Keratinocyte (primary cell): ENCODE measurements at regions not wholly inside any gene's neighbourhood (a gene's known extent, or its start where the extent isn't known, plus 50 kb on each side); places are given as distances from the start of the nearest gene placed in this dataset.

Experiments used
- DNase-seq: peaks from one replicate; pipeline ENCODE4 v3.0.0-alpha.2; 2011; ENCODE audit warnings: low read depth, missing footprints, low spot score
- FAIRE-seq: peaks from 2 replicates; lab custom pipeline; 2011; peaks lifted over from hg19 to GRCh38; lab: Jason Lieb, UNC
- H2AFZ ChIP-seq: 2 replicates; pipeline ENCODE4 v1.6.0; 2012; ENCODE audit warnings: low read length, control low read depth, inconsistent platforms; ENCODE audit not compliant: control insufficient read depth
- H3K27ac ChIP-seq: 2 replicates; pipeline ENCODE4 v1.5.1; 2011; ENCODE audit warnings: low read length; ENCODE audit not compliant: control insufficient read depth, insufficient read depth
- H3K27me3 ChIP-seq: 3 replicates; pipeline ENCODE4 v1.6.0; 2011; ENCODE audit warnings: low read length; ENCODE audit not compliant: control insufficient read depth, insufficient read depth; ENCODE audit errors: extremely low read depth
- H3K36me3 ChIP-seq, 2 experiments: 2 replicates in 1 of 2; 3 replicates in 1 of 2; pipeline ENCODE4 v1.5.1; 2011; ENCODE audit warnings: low read length in 2 of 2, mild to moderate bottlenecking in 1 of 2; ENCODE audit not compliant: control insufficient read depth in 2 of 2, insufficient read depth in 2 of 2; ENCODE audit errors: extremely low read depth in 1 of 2
- H3K4me1 ChIP-seq: 3 replicates; pipeline ENCODE4 v1.5.1; 2011; ENCODE audit warnings: low read length; ENCODE audit not compliant: control insufficient read depth, insufficient read depth; ENCODE audit errors: extremely low read depth
- H3K4me2 ChIP-seq: 3 replicates; pipeline ENCODE4 v1.6.0; 2011; ENCODE audit warnings: low read depth, low read length; ENCODE audit not compliant: control insufficient read depth, insufficient read depth; ENCODE audit errors: extremely low read depth
- H3K4me3 ChIP-seq, 3 experiments: fragments of 200-600 bp in 1 of 3; sonication (generic) in 1 of 3; 2 replicates in 2 of 3; 3 replicates in 1 of 3; pipeline ENCODE4 v1.5.1; 2011 to 2016; ENCODE audit warnings: low read length in 3 of 3, mild to moderate bottlenecking in 3 of 3, control low read depth in 2 of 3, inconsistent platforms in 1 of 3, low read depth in 1 of 3, mixed read lengths in 1 of 3, mixed run types in 1 of 3, moderate library complexity in 1 of 3; ENCODE audit not compliant: control insufficient read depth in 2 of 3, insufficient read depth in 2 of 3; ENCODE audit errors: extremely low read depth in 1 of 3
- H3K79me2 ChIP-seq: 2 replicates; pipeline ENCODE4 v1.6.0; 2012; ENCODE audit warnings: low read length; ENCODE audit not compliant: control insufficient read depth, insufficient read depth
- H3K9ac ChIP-seq: 3 replicates; pipeline ENCODE4 v1.6.0; 2011; ENCODE audit warnings: low read length; ENCODE audit not compliant: control insufficient read depth, insufficient read depth; ENCODE audit errors: extremely low read depth
- H3K9me1 ChIP-seq: 3 replicates; pipeline ENCODE4 v1.6.0; 2011; ENCODE audit warnings: low read length; ENCODE audit not compliant: control insufficient read depth, insufficient read depth; ENCODE audit errors: extremely low read depth
- H3K9me3 ChIP-seq: 2 replicates; pipeline ENCODE4 v1.5.1; 2012; ENCODE audit warnings: low read depth, low read length; ENCODE audit not compliant: control insufficient read depth
- H4K20me1 ChIP-seq: 3 replicates; pipeline ENCODE4 v1.6.0; 2011; ENCODE audit warnings: low read length; ENCODE audit not compliant: control insufficient read depth, insufficient read depth; ENCODE audit errors: extremely low read depth
- CTCF ChIP-seq, 3 experiments: IDR thresholded peaks in 1 of 3; conservative IDR thresholded peaks in 1 of 3; optimal IDR thresholded peaks in 1 of 3; 2 replicates in 2 of 3; 3 replicates in 1 of 3; pipeline versions ENCODE3 to v1.5.1; 2011; ENCODE audit warnings: low read length in 3 of 3, mild to moderate bottlenecking in 3 of 3, moderate library complexity in 2 of 3, control low read depth in 1 of 3, inconsistent platforms in 1 of 3; ENCODE audit not compliant: insufficient read depth in 2 of 3; ENCODE audit errors: extremely low read depth in 1 of 3
- EZH2 ChIP-seq: IDR thresholded peaks from one replicate; pipeline ENCODE4 v1.6.1; 2012; ENCODE audit warnings: inconsistent platforms, mild to moderate bottlenecking, low read length, moderate library complexity
- dilution Hi-C: fragments of 300-500 bp; cut with MboI; formaldehyde crosslinking; loops from one replicate; pipeline ENCODE4 v1.7.0; 2020; ENCODE audit warnings: low sequenced_read_pairs; ENCODE audit not compliant: extremely low pct_ligation_motif_present

GRCh38 chr5:26601563-26601962 is 436.8 kb downstream of the CDH9 start:
- Histone ChIP-seq H3K4me2 (no peak overlapping the region), H3K9ac (no peak overlapping the region), H2AFZ (no peak overlapping the region), H3K4me3 (no peak overlapping the region), H3K79me2 (no peaks in the 10 kb centered on the region), H4K20me1 (no peaks in the 10 kb centered on the region), H3K9me1 (no peaks in the 10 kb centered on the region), H3K9me3 (no peaks in the 10 kb centered on the region), H3K27me3 (no peaks in the 10 kb centered on the region), H3K36me3 (no peaks in the 10 kb centered on the region), H3K27ac (no peak overlapping the region), H3K4me1 (no peaks in the 10 kb centered on the region)
- dilution Hi-C loops, result no loop called here
- no peak for TF ChIP-seq CTCF (optimal IDR thresholded peaks at IDR 0.05 in 1 of 3, IDR thresholded peaks at IDR 0.05 in 1 of 3, conservative IDR thresholded peaks at IDR 0.05 in 1 of 3; ENCODE audit: extremely low read depth in 1 of 3, insufficient read depth in 2 of 3, low read length in 3 of 3)
- TF ChIP-seq EZH2, result no peak
- DNase-seq (no peak), FAIRE-seq (no peak)

- TF ChIP-seq EZH2 (no peak), CTCF (optimal IDR thresholded peaks at IDR 0.05 in 1 of 3, IDR thresholded peaks at IDR 0.05 in 1 of 3, conservative IDR thresholded peaks at IDR 0.05 in 1 of 3; ENCODE audit: extremely low read depth in 1 of 3, insufficient read depth in 2 of 3, low read length in 3 of 3) (no peak)
- no peak for FAIRE-seq
- H3K9me1 ChIP-seq, result no peaks in the 10 kb centered on the region
These were observed 455.9 kb downstream of the CDH9 start for GRCh38 chr5:26582350-26583045.

More at GRCh38 chr5:26582350-26583045, 455.9 kb downstream of the CDH9 start:
- Histone ChIP-seq H3K27ac (no peak overlapping the region), H4K20me1 (no peaks in the 10 kb centered on the region), H3K4me3 (no peak overlapping the region), H2AFZ (no peak overlapping the region), H3K4me1 (no peaks in the 10 kb centered on the region), H3K36me3 (no peaks in the 10 kb centered on the region), H3K79me2 (no peaks in the 10 kb centered on the region), H3K9me3 (no peaks in the 10 kb centered on the region), H3K27me3 (no peaks in the 10 kb centered on the region), H3K4me2 (no peak overlapping the region), H3K9ac (no peak overlapping the region)
- DNase-seq, result no peak
- dilution Hi-C loops, result no loop called here
